Loucy (cell line): ENCODE measurements at regions not wholly inside any gene's neighbourhood (a gene's known extent, or its start where the extent isn't known, plus 50 kb on each side); places are given as distances from the start of the nearest gene placed in this dataset.

Experiments used
- EZH2phosphoT487 ChIP-seq: fragments of 200-600 bp; IDR thresholded peaks from 2 replicates; pipeline ENCODE4 v1.6.1; 2018; ENCODE audit warnings: antibody characterized with exemption, mild to moderate bottlenecking, moderate library complexity, borderline replicate concordance
- TF ChIP-seq, protein P1 (sequence below): fragments of 200-600 bp; sonication (generic); conservative IDR thresholded peaks from 2 replicates; pipeline ENCODE4 v1.5.1; 2014; ENCODE audit warnings: mild to moderate bottlenecking, antibody characterized with exemption, low read length

DNA sequence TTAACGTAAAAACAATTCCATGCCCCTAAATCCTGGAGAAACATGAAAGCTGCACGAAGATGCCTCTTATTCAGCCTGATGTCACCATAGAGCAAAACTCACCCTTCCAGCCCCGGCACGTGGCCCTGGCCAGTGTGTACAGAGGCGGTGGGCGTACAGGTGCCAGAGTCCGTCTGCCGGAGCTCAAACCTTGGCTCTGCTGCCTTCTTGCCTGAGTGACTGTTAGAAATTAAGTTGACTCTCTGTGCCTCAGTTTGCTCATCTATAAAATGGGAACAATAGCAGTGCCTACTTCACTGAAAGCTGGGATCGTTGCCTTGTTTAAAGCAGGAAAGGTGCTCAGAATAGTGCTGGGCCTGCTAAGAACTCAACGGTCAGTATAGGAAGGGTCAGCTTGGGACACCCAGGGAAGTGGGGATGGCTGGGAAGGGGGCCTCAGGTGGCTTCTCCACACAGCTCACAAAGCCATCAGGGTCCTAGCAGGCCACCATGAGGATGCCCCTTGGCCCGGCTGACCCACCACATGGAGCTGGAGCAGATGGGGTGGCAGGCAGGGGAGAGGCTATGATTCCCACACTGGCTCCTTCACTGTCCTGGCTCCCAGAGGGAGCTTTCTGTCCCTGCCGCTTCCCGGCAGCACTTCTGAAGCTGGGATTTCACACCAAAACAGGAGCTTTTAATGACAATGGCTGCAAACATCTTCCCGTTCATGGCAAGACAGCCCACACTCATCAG, 237.2 kb downstream of the NPHP4 start:
- TF ChIP-seq, protein P1, sequence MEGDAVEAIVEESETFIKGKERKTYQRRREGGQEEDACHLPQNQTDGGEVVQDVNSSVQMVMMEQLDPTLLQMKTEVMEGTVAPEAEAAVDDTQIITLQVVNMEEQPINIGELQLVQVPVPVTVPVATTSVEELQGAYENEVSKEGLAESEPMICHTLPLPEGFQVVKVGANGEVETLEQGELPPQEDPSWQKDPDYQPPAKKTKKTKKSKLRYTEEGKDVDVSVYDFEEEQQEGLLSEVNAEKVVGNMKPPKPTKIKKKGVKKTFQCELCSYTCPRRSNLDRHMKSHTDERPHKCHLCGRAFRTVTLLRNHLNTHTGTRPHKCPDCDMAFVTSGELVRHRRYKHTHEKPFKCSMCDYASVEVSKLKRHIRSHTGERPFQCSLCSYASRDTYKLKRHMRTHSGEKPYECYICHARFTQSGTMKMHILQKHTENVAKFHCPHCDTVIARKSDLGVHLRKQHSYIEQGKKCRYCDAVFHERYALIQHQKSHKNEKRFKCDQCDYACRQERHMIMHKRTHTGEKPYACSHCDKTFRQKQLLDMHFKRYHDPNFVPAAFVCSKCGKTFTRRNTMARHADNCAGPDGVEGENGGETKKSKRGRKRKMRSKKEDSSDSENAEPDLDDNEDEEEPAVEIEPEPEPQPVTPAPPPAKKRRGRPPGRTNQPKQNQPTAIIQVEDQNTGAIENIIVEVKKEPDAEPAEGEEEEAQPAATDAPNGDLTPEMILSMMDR: no peak
- TF ChIP-seq EZH2phosphoT487: no peak
